Psoas muscle (tissue), 7 donors: ENCODE measurements at regions not wholly inside any gene's neighbourhood (a gene's known extent, or its start where the extent isn't known, plus 50 kb on each side); places are given as distances from the start of the nearest gene placed in this dataset.
A peak's percentile ranks its signal among the peaks of the same experiment; 100 is the strongest.

Experiments used
- ATAC-seq, 4 donors: fragments of 200-7000 bp; cut with Tn5 transposase; one replicate each; pipeline ENCODE4 v1.9.1; 2020; ENCODE audit warnings: moderate library complexity in 3 of 4, mild to moderate bottlenecking in 2 of 4
- DNase-seq, 2 donors: peaks; one replicate each; pipeline ENCODE4 v3.0.0-alpha.2; 2020
- H3K27ac ChIP-seq: fragments of 200-600 bp; one replicate; pipeline ENCODE4 v1.8.0; 2022
- H3K27me3 ChIP-seq, 3 donors: fragments of 200-600 bp in 1 of 3; one replicate each; pipeline versions ENCODE4 v1.6.1 to v1.8.0; 2013 to 2022; ENCODE audit warnings: low read length in 2 of 3, mild to moderate bottlenecking in 2 of 3, moderate library complexity in 1 of 3; ENCODE audit not compliant: insufficient read depth in 3 of 3
- H3K36me3 ChIP-seq, 2 donors: fragments of 200-600 bp in 1 of 2; one replicate each; pipeline versions ENCODE4 v1.6.1 to v1.8.0; 2013 to 2022; ENCODE audit warnings: low read depth in 1 of 2, mild to moderate bottlenecking in 1 of 2, moderate library complexity in 1 of 2; ENCODE audit not compliant: insufficient read depth in 1 of 2
- H3K4me1 ChIP-seq: fragments of 200-600 bp; one replicate; pipeline ENCODE4 v1.8.0; 2022
- H3K4me3 ChIP-seq: fragments of 200-600 bp; one replicate; pipeline ENCODE4 v1.8.0; 2022; ENCODE audit warnings: mild to moderate bottlenecking
- H3K9me3 ChIP-seq: fragments of 200-600 bp; one replicate; pipeline ENCODE4 v1.8.0; 2022
- WGBS, 3 donors: extraction: QIAGEN DNeasy Blood & Tissue Kit; methylation state at CpG; one replicate each; pipeline versions ENCODE4 v1.1.6 to v1.1.7; 2013; 5-methylcytosine and 5-hydroxymethylcytosine counted together
- intact Hi-C, 2 donors: fragments of 100-400 bp; cut with DNase I; formaldehyde crosslinking; loops; one replicate each; pipeline versions ENCODE4 v1.11.0 to v1.14.2; 2022
- TF ChIP-seq, protein P1 (sequence below): fragments of 200-600 bp; IDR thresholded peaks from one replicate; pipeline ENCODE4 v1.8.0; 2022; ENCODE audit warnings: antibody characterized with exemption
- donor health status: healthy with polysubstance abuse.
- donor health status: DM: no; HTN: no; CAD: no; lungs with moderate emphysema.
- donor health status: Bipolar disorder and iron deficiency.
- donor health status: healthy.
- donor health status: DM: yes; HTN: yes; CAD: no.
- donor health status: DM: no; HTN: no; CAD: no.
- donor health status: DM: yes; HTN: yes; CAD: no.

DNA sequence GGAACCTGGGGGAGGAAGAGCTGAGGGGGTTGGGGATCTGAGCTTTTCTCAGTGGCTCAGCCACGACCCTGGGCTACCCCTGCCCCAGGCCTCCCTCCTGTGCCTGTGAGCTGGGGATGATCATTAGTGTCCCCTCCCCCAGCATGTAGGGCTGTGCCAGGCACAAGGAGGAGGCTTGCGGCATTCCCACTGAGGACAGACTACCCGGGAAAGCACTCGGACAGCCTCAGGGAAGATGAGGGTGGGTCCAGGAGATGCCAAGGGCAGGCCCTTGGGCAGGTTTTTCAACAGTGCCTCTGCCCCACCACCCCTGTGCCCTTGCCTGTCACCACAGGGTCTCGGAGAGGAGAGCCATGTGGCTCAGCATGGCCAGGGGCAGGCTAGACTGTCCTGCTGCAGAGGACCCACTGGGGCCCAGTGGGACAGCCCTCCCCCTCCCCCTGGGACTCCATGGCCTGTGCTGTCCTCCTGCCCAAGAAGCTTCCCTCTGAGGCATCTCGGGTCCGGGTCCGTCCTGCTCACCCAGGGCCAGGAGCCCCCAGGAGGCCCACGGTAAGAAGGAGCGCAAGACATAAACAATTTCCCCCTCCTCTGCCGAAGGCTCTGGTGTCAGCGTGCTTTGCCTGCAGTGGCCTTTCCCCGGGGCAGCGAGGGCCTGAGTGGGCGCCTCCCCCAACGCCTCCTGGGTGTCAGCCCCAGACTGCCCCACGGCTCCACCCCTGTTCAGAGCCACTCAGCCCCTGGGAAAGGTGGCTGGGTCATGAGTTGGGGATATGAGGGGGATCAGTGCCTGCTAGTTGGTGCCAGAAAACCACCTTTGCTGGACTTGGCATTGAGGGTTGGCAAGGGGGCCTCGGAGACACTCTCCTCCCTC, 192.5 kb downstream of the GOLGA6L6 start:
- TF ChIP-seq, protein P1, sequence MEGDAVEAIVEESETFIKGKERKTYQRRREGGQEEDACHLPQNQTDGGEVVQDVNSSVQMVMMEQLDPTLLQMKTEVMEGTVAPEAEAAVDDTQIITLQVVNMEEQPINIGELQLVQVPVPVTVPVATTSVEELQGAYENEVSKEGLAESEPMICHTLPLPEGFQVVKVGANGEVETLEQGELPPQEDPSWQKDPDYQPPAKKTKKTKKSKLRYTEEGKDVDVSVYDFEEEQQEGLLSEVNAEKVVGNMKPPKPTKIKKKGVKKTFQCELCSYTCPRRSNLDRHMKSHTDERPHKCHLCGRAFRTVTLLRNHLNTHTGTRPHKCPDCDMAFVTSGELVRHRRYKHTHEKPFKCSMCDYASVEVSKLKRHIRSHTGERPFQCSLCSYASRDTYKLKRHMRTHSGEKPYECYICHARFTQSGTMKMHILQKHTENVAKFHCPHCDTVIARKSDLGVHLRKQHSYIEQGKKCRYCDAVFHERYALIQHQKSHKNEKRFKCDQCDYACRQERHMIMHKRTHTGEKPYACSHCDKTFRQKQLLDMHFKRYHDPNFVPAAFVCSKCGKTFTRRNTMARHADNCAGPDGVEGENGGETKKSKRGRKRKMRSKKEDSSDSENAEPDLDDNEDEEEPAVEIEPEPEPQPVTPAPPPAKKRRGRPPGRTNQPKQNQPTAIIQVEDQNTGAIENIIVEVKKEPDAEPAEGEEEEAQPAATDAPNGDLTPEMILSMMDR = no peak
- H3K27ac ChIP-seq = no peak overlapping the region
- peak in 2 of 4 donors; percentile 9 to 27 for ATAC-seq
- no peaks in the 10 kb centered on the region for H3K9me3 ChIP-seq
- no peaks in the 10 kb centered on the region for H3K27me3 ChIP-seq
- no peaks in the 10 kb centered on the region for H3K36me3 ChIP-seq
- 84 to 85% (median 85%) methylated on average over 18 of the region's 18 CpGs for WGBS, 3 donors
- H3K4me1 ChIP-seq = no peaks in the 10 kb centered on the region
- intact Hi-C loops = loop anchor here in 1 of 2 donors (5.0 kb wide), 1 partner anchor 48 kb away; no protein-coding TSS in a partner anchor
- H3K4me3 ChIP-seq = no peak overlapping the region
- DNase-seq = peak; percentile 18 to 59

DNA sequence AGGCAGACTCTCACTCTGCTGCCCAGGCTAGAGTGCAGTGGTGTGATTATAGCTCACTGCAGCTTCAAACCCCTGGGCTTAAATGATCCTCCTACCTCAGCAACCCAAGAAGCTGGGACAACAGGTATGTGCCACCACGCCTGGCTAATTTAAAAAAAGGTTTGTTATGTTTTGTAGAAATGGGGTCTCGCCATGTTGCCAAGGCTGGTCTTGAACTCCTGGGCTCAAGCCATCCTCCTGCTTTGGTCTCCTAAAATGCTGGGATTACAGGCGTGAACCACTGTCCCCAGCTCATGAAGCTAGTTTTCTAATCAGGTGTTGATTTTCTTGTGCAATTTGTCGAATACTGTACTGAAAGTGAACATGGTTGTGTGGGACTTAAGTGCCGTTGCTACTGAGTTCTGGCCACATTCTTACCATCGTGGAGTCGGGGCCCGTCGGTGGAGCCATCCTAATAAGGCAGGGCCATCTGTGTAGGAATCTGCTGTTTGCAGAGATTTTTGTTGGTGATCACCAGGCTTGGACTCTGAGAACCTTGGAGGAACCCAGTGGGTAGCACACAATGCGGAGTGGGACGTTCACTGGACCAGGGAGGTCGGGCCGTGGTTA, 193.2 kb downstream of the GOLGA6L6 start:
- no peak for ATAC-seq
- WGBS, 3 donors = 81 to 85% (median 82%) methylated on average over 13 of the region's 13 CpGs
- Histone ChIP-seq H3K27me3 (no peaks in the 10 kb centered on the region), H3K36me3 (no peaks in the 10 kb centered on the region), H3K4me3 (no peak overlapping the region), H3K4me1 (no peaks in the 10 kb centered on the region), H3K9me3 (no peaks in the 10 kb centered on the region), H3K27ac (no peak overlapping the region)
- intact Hi-C loops = loop anchor here in 1 of 2 donors (5.0 kb wide), 1 partner anchor 49 kb away; no protein-coding TSS in a partner anchor
- TF ChIP-seq, protein P1 = no peak
- no peak for DNase-seq

DNA sequence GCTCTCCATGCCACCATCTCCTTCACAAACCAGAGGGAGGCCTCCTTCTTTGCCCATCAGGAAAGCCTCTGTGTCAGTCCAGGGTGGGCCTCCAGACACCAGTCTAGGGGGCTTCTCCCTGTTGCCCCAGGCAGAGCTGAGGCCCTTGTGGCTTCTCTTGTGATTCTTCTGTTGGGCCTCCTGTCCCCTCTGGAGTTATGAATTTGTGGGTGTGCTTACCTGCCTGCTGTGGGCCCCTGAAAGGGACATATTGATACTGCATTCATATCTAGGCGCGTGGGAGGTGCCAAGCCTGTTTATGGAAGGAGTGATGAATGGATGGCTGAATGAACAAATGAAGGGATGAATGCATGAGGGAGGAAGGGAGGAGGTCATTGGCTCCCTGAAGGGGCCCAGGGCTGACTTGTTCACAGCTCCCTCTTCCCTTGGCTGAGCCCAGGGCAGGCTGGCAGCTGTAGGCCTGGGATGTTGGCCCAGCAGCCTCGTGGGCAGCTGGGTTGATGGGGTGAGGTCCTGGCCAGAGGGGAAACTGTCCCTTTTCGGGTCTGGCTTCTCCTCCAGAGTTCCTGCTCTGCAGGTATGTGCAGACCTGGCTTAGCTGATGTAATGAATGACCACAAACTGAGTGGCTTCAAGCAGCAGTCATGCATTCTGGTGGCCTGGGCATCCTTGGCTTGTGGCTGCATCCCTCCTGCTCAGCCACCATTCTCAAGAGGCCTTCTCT, 195.4 kb downstream of the GOLGA6L6 start:
- TF ChIP-seq, protein P1 = no peak
- Histone ChIP-seq H3K27ac (no peak overlapping the region), H3K36me3 (no peaks in the 10 kb centered on the region), H3K9me3 (no peaks in the 10 kb centered on the region), H3K27me3 (no peaks in the 10 kb centered on the region), H3K4me3 (no peak overlapping the region), H3K4me1 (no peaks in the 10 kb centered on the region)
- 36 to 40% (median 36%) methylated on average over 4 of the region's 4 CpGs for WGBS, 3 donors
- intact Hi-C loops = loop anchor here in 1 of 2 donors (5.0 kb wide), 1 partner anchor 51 kb away; no protein-coding TSS in a partner anchor
- ATAC-seq (no peak), DNase-seq (peak in 1 of 2 donors; percentile 53)

DNA sequence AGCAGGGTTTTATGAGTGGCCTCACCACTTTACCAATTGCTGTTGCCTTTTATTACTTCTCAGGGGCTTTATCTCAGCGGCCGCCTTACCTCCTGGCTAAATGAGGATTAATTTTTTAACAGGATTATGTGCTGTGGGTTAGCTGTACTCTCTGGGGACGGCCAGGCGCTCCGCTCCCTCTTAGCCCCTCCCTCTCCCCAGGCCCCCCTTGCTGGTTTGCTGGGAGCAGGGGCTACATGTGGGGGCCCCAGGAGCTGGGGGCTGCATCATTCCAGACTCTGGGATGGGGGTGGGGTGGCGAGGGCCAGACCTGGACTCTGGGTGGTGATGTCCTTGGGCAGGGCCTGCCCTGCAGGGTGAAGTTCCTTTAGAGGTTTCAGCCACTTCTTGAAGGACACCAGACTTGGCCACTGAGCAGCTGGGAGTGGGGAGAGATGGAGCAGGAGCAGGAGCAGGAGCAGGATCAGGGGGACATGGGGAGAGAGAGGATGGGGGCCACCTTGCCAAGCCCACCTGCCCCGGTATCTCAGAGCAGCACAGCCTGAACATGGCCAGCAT, 196.1 kb downstream of the GOLGA6L6 start:
- Histone ChIP-seq H3K4me3 (no peak overlapping the region), H3K36me3 (no peaks in the 10 kb centered on the region), H3K27ac (no peak overlapping the region), H3K4me1 (no peaks in the 10 kb centered on the region), H3K27me3 (no peaks in the 10 kb centered on the region), H3K9me3 (no peaks in the 10 kb centered on the region)
- 73 to 83% (median 79%) methylated on average over 6 to 7 of the region's 7 CpGs for WGBS, 3 donors
- intact Hi-C loops = loop anchor here in 1 of 2 donors (5.0 kb wide), 1 partner anchor 52 kb away; no protein-coding TSS in a partner anchor
- TF ChIP-seq, protein P1 = no peak
- DNase-seq (peak; percentile 19 to 52), ATAC-seq (no peak)
